Adrenal gland (tissue), 5 donors: ENCODE measurements at regions not wholly inside any gene's neighbourhood (a gene's known extent, or its start where the extent isn't known, plus 50 kb on each side); places are given as distances from the start of the nearest gene placed in this dataset.

Experiments used
- POLR2A ChIP-seq, 2 donors: fragments of 450-650 bp; IDR thresholded peaks; one replicate each; pipeline ENCODE4 v1.6.1; 2017; ENCODE audit warnings: antibody characterized with exemption in 2 of 2, mild to moderate bottlenecking in 2 of 2, moderate library complexity in 1 of 2
- TF ChIP-seq, protein P1 (sequence below), 6 experiments: fragments of 450-650 bp in 4 of 6; fragments of 200-600 bp in 2 of 6; sonication (generic) in 1 of 6; IDR thresholded peaks; 1 replicate in 5 of 6; 2 replicates in 1 of 6; pipeline versions ENCODE4 v1.5.1 to v1.8.0; 2016 to 2021; ENCODE audit warnings: antibody characterized with exemption in 6 of 6, mild to moderate bottlenecking in 2 of 6, moderate library complexity in 1 of 6
- donor health status: DM: no; HTN: no; CAD: no.

DNA sequence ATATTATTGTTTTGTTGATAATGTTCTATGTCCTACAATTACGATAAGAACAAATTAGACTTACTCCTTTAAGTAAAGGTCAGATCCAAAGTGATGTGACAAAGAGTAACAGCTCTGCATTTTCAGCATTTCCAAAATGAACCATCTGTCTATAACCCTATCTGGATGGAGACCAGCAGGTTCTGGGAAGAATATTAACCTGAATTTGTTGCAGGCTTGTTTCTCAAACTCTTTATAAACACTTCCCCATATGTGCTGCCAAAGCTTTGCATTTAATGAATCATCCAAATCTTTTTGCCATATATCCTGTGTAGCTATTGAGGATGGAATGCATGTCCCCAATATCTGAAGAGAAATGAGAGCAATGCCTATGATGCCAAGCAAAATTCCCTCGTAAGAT lies 198.9 kb upstream of the SLC27A6 start:
- TF ChIP-seq, protein P1, sequence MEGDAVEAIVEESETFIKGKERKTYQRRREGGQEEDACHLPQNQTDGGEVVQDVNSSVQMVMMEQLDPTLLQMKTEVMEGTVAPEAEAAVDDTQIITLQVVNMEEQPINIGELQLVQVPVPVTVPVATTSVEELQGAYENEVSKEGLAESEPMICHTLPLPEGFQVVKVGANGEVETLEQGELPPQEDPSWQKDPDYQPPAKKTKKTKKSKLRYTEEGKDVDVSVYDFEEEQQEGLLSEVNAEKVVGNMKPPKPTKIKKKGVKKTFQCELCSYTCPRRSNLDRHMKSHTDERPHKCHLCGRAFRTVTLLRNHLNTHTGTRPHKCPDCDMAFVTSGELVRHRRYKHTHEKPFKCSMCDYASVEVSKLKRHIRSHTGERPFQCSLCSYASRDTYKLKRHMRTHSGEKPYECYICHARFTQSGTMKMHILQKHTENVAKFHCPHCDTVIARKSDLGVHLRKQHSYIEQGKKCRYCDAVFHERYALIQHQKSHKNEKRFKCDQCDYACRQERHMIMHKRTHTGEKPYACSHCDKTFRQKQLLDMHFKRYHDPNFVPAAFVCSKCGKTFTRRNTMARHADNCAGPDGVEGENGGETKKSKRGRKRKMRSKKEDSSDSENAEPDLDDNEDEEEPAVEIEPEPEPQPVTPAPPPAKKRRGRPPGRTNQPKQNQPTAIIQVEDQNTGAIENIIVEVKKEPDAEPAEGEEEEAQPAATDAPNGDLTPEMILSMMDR (IDR thresholded peaks at IDR 0.05): no peak
- no peak for TF ChIP-seq POLR2A (IDR thresholded peaks at IDR 0.05)
